ENCODE measurements at regions not wholly inside any gene's neighbourhood (a gene's known extent, or its start where the extent isn't known, plus 50 kb on each side); places are given as distances from the start of the nearest gene placed in this dataset.

- Histone ChIP-seq H2AFZ (ENCODE audit: low read length) (no peak overlapping the region), H3K9ac (ENCODE audit: extremely low read depth, insufficient read length, low read length) (no peak overlapping the region), H3K79me2 (ENCODE audit: insufficient read depth, low read length) (no peaks in the 10 kb centered on the region), H3K4me2 (ENCODE audit: insufficient read depth, insufficient read length, low read length) (no peak overlapping the region), H4K8ac (replicated peaks; ENCODE audit: insufficient read length, low read depth, low read length) (no peak overlapping the region), H4K20me1 (ENCODE audit: control insufficient read depth, insufficient read depth, insufficient read length) (no peaks in the 10 kb centered on the region), H3K27ac (ENCODE audit: insufficient read length, low read depth, low read length) (no peak overlapping the region), H3K27me3 (ENCODE audit: insufficient read depth, low read length) (no peaks in the 10 kb centered on the region), H4K91ac (ENCODE audit: insufficient read length, low read depth, low read length) (no peak overlapping the region), H3K23me2 (ENCODE audit: insufficient read length, low read depth, low read length, poor library complexity, severe bottlenecking) (no peaks in the 10 kb centered on the region), H3K18ac (ENCODE audit: insufficient read length, low read depth, low read length) (no peak overlapping the region), H3K14ac (ENCODE audit: insufficient read depth, low read length) (no peak overlapping the region), H2BK20ac (ENCODE audit: low read depth, low read length, poor library complexity, severe bottlenecking) (no peak overlapping the region), H3K23ac (ENCODE audit: insufficient read length, low read depth, low read length) (no peak overlapping the region), H3K9me3 (ENCODE audit: control insufficient read depth, low read depth, low read length) (no peaks in the 10 kb centered on the region), H3K4me1 (ENCODE audit: insufficient read depth, low read length) (no peaks in the 10 kb centered on the region), H3K4ac (ENCODE audit: low read depth, low read length) (no peak overlapping the region), H3K56ac (ENCODE audit: insufficient read length, low read depth, low read length) (no peak overlapping the region), H2BK120ac (ENCODE audit: low read depth, low read length, poor library complexity, severe bottlenecking) (no peak overlapping the region), H4K5ac (ENCODE audit: insufficient read length, low read depth, low read length) (no peak overlapping the region), H2BK12ac (ENCODE audit: insufficient read length, low read depth, low read length) (no peak overlapping the region), H2BK15ac (ENCODE audit: low read depth, low read length) (no peak overlapping the region), H2AK5ac (ENCODE audit: insufficient read length, low read length) (no peak overlapping the region), H3K79me1 (ENCODE audit: insufficient read depth, low read depth, low read length, poor library complexity, severe bottlenecking) (no peaks in the 10 kb centered on the region), H3T11ph (ENCODE audit: low read length) (no peak overlapping the region), H2BK5ac (ENCODE audit: insufficient read length, low read length) (no peak overlapping the region)
- Mint-ChIP-seq H3K9me3 (no peaks in the 10 kb centered on the region), H3K4me1 (peaks cover 0 to 5% of the 10 kb centered on the region in 2 experiments; a peak in 1 of 4 replicates), H3K27ac (no peak overlapping the region), H3K27me3 (ENCODE audit: low read depth) (no peaks in the 10 kb centered on the region), H3K36me3 (ENCODE audit: insufficient read depth in 1 of 3, low read depth in 3 of 3) (no peaks in the 10 kb centered on the region), H3K4me3 (no peak overlapping the region)
- DNase-seq = no peak
- no CpG with 5 or more reads among the region's 2 CpGs for WGBS (ENCODE audit: extremely low coverage, insufficient read length, low lambda C conversion rate)
- TF ChIP-seq CTCF (conservative IDR thresholded peaks at IDR 0.05) = no peak
These were observed 573.9 kb downstream of the EPHA4 start for GRCh38 chr2:220998156-220998555.
